ENCODE measurements at regions not wholly inside any gene's neighbourhood (a gene's known extent, or its start where the extent isn't known, plus 50 kb on each side); places are given as distances from the start of the nearest gene placed in this dataset.

- no peak for DNase-seq
These were observed 184.8 kb upstream of the KLHL29 start for GRCh38 chr2:23200068-23200786.

DNA sequence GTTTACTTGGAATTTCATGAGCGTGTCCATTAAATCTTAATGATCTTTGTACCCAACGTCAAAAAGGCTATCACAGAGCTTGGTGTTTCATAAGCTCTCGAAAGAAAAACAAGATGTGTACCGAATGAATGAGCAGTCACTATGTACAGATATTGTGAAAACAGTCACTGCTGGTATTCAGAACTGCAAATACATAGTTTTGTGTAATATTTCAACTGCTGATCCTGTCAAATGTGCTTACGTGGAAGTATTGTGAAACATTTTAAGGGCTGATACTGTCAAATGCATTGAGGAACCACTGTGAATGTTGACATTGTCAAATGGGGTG, 184.2 kb upstream of the KLHL29 start:
- no peak for DNase-seq

GRCh38 chr2:23203383-23203782, 181.6 kb upstream of the KLHL29 start:
- no peak for DNase-seq

DNA sequence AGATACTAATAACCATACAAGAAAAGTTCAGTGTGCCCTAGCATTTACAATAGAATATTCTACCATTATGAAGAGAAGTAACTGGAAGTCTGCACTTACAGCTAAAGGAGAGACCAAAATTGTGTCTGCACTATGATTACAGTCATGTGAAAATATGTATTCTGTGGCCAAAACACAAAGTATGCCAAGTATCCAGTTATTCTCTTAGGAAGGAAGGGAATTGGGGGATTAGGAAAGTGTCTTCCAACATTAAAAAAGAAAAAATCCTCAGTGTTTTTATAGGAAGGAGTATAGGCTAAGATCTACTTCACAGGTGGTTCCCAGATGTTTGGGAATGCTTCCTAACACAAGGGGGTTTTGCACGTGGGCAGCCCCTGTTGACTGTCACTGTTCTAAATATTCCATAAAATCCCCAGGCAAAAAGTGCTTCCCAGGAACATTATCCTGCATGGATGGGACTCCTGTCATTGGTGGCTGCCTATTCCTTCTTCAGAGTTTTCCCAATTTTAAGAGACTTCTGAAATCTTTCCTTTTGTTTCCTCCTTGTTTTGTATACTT, 180.2 kb upstream of the KLHL29 start:
- no peak for DNase-seq

DNA sequence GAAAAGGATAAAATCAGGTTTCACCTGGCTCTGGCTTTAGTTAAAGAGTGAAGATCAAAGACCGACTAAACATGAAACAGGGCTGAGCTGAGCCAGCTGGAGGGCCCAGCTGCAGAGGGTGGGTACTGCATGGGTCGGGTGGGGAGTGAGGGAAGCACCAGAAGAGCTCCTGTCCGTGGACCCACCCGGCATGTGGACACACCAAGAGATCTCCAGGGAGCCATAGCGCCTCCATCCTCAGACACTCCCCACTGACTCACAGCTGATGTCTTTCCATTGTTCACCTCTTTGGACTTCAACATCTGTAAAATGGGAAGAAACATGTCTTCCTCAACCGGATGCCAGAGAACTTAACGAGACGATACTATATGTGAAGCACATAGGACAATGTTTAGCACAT, 178.3 kb upstream of the KLHL29 start:
- no peak for DNase-seq

DNA sequence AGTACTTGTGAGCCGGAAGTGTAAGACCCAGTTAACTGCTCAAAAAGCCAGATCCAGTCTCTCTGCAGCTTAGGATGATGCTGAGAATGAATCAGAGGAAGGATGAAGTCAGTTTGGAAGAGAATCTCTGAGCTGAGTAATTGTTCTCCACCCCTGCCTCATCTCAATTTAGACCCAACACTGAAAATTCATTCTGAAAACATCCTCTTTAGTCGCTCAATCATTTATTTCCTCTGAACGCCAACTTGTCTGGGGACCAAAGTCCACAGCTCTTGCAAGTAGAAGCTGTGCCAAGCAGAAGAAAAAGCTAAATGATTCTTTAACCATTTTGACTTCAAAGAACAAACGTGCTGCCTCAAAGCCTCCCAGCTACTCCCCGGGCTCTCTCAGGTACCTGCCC, 177.1 kb upstream of the KLHL29 start:
- DNase-seq, result no peak

DNA sequence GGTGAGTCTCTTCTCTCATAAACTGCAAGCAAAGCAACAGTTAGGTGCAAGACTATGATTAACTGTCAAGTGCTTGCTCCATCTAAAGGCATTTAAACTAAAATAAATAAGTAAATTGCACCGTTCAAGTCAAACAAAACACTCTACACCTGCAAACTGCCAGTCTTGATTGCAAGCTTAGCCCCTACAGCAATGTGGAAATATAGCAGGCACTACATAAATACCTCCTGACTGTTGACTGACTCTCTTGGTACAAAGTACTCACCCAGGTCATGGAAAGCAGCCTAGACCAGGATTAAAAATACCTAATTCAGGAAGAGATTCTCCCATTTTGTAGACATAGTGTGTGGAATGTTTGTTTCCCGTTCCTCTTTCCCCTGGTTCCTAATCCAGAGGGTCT, 176.6 kb upstream of the KLHL29 start:
- DNase-seq, result no peak

DNA sequence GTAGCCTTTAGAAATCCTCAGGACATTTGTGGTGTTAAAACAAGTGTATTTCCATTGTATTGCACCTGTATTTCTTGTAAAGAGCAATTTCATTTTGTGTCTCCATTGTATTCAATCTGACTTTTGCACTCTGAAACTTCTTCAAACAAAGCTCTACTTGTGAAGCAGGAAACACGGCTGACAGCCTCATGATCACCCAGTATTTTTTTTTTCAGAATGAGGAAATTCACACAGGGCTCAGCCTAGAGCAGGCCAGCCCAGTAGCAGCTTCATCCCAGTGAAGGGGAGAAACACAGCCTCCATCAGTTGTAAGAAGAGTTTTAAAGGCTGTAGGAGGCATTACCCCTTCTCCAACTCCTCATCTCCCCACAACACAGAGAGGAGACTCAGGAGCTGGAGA, 175.9 kb upstream of the KLHL29 start:
- DNase-seq, result no peak

DNA sequence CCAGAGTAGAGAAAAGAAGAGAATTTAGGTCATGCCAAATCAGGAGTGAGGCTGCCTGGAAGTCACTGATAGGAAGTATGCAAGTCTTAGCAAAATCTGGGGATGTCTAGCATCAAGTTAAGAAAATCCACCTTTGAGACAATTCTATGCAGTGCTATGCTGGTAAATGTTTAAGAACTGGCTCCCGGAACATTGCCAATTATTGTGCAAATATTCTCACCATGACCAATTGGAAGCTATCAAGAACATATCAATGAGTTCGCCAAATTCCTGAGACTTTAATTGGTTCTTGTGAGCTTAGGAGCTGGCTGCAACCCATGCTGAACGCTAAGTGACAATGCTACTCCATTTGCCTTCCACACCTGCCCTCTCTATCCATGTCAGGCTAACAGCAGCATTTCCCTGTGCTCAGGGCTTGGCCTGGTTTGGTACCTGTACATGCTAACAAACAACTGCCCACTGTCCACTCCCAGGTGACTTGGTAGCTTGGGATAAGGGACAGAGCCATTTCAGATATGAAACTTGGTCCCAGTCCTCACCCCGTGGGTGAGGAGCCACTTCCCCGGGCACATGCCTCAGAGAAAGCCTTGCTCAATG, 172.9 kb upstream of the KLHL29 start:
- DNase-seq, result no peak

GRCh38 chr2:23213196-23213595, 171.8 kb upstream of the KLHL29 start:
- no peak for DNase-seq

GRCh38 chr2:23215016-23215415, 170.0 kb upstream of the KLHL29 start:
- no peak for DNase-seq

DNA sequence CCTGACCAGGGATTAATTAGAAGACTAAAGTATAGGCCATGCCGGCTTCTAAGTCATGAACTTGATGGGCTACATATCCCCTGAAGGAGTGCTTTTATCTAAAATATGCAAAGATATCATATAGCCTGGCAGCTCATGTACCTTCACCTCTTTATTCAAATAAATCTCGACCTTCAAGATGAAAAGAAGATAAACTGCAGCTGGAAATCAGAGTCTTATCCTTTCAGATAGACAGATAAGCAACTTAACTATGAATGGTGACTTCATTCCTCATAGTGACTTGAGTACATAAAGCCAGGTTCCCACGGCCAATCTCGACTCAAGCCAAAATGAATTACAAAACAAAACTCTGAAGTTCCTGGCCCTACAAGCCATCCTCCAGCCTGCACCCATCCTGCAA, 165.3 kb upstream of the KLHL29 start:
- no peak for DNase-seq

DNA sequence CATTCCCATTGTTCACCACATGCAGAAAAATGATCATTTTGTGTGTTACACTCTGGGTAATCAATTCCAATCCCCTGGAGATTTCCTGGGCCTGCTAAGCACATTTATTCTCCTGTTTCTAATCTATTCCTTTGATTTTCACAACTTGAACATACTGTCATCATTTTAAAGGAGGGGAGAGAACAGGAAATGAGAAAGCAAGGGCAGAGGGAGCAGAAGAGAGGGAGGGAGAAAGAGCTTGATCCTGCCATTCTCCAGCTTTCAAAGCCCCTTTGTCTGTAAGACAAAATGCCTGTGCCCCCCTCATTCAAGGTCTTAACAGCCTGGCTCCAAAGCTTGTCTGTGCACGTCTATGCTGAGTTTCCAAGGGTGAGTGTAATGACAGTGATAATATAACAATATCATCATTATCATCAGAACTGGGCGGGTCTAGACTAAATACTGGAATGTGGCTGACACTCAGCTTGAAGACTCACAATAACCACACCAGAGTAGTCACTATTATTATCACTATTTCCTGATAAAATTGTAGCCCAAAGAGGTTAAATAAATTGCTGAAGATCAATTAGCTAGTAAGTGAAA, 164.4 kb upstream of the KLHL29 start:
- no peak for DNase-seq

GRCh38 chr2:23221236-23221635, 163.7 kb upstream of the KLHL29 start:
- no peak for DNase-seq

- DNase-seq, result no peak
These were observed 163.1 kb upstream of the KLHL29 start for GRCh38 chr2:23221901-23222300.

GRCh38 chr2:23230885-23231284, 154.1 kb upstream of the KLHL29 start:
- DNase-seq, result no peak

GRCh38 chr2:23231865-23232264, 153.1 kb upstream of the KLHL29 start:
- no peak for DNase-seq

DNA sequence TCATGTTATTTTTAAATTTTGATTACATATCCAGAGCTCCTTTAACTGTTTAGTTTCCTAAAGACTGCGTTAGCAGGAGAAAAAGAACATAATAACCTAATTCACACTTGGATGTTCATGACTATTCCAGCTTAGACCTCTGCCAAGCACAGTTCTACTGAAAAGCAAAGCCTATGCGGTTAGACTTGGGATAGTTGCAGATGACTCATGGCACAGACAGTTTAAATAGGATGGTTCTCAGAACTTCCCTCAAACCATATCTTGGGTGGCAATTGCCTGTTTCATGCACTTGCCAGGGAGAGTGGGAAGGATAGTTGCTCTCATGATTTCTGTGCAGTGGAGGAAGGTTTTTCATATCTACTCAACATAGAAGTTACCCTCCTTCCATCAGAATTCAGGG, 149.7 kb upstream of the KLHL29 start:
- no peak for DNase-seq

GRCh38 chr2:23235736-23236135, 149.2 kb upstream of the KLHL29 start:
- no peak for DNase-seq

DNA sequence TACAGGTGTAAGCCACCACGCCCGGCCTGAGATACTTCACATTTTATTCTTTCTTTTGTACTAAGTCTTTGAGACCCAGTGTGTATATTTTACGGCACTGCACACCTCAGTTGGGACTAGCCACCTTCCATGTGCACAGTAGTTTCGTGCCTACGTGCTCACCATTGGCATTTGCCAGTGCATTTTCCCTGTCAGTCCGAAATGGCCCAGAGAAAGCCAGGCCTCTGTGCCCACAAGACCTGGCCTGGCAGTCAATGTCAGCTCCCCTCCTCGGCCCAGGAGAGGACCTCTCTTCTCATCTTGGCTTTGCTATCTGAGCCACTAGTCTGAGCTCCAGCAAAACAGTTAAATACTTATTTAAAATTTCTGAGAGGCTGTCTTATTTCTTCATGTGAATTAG, 147.8 kb upstream of the KLHL29 start:
- DNase-seq, result no peak

GRCh38 chr2:23238011-23238657, 146.8 kb upstream of the KLHL29 start:
- DNase-seq, result no peak

- no peak for DNase-seq
These were observed 145.6 kb upstream of the KLHL29 start for GRCh38 chr2:23239374-23239773.

- no peak for DNase-seq
These were observed 143.9 kb upstream of the KLHL29 start for GRCh38 chr2:23241121-23241520.

All from stimulated activated CD4-positive, alpha-beta T cell treated with anti-CD3 and anti-CD28 coated beads, Interleukin-4, amount 100 ng/mL, for 24 hours (primary cell).